ENCODE measurements at regions not wholly inside any gene's neighbourhood (a gene's known extent, or its start where the extent isn't known, plus 50 kb on each side); places are given as distances from the start of the nearest gene placed in this dataset.
"Not testable (repeated sequence)": the region's sequence is repeated elsewhere in the genome, so short reads cannot be mapped to it uniquely, and the experiment has no call there.

DNA sequence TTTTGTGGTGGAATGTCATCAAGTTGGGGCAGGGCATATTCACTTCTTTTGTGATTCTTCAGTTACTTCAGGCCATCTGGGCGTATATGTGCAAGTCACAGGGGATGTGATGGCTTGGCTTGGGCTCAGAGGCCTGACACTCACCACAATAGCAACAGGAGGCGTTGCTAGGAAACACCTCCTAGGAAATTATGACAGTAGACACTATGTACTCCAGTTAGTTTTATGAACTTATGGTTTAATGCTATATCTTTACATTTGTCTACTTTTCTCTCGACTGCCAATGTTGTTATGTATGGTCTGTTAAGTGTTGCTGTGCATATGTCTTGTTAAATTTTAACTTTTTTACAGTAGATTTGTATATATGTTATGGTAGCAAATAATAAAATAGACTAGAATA, 788.7 kb upstream of the GOT2 start:
- no peak for DNase-seq (ENCODE audit: low read depth, low spot score)
- H3K4me1 ChIP-seq (ENCODE audit: control insufficient read depth, insufficient read depth, low read length) = peaks cover 2% of the 10 kb centered on the region; the same call in 1 of the 2 replicates
- H3K9me3 ChIP-seq (ENCODE audit: control insufficient read depth, insufficient read depth, low read depth, low read length) = no peaks in the 10 kb centered on the region
- intact Hi-C loops (cut with micrococcal nuclease; ENCODE audit: unreplicated experiment) = no loop called here
- H3K4me3 ChIP-seq (ENCODE audit: low read depth in 2 of 2, low read length in 2 of 2) = no peak overlapping the region
- no peak for ATAC-seq
- no TSS peak for BruUV-seq (replicated peaks)
- TF ChIP-seq POLR2AphosphoS5 (IDR thresholded peaks at IDR 0.05; ENCODE audit: low read depth, low read length) = no peak
- TF ChIP-seq, protein P1, sequence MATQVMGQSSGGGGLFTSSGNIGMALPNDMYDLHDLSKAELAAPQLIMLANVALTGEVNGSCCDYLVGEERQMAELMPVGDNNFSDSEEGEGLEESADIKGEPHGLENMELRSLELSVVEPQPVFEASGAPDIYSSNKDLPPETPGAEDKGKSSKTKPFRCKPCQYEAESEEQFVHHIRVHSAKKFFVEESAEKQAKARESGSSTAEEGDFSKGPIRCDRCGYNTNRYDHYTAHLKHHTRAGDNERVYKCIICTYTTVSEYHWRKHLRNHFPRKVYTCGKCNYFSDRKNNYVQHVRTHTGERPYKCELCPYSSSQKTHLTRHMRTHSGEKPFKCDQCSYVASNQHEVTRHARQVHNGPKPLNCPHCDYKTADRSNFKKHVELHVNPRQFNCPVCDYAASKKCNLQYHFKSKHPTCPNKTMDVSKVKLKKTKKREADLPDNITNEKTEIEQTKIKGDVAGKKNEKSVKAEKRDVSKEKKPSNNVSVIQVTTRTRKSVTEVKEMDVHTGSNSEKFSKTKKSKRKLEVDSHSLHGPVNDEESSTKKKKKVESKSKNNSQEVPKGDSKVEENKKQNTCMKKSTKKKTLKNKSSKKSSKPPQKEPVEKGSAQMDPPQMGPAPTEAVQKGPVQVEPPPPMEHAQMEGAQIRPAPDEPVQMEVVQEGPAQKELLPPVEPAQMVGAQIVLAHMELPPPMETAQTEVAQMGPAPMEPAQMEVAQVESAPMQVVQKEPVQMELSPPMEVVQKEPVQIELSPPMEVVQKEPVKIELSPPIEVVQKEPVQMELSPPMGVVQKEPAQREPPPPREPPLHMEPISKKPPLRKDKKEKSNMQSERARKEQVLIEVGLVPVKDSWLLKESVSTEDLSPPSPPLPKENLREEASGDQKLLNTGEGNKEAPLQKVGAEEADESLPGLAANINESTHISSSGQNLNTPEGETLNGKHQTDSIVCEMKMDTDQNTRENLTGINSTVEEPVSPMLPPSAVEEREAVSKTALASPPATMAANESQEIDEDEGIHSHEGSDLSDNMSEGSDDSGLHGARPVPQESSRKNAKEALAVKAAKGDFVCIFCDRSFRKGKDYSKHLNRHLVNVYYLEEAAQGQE (IDR thresholded peaks at IDR 0.05; ENCODE audit: insufficient read depth in 1 of 2, low read depth in 2 of 2, low read length in 1 of 2) = no peak
- no peak for TF ChIP-seq SIN3A (IDR thresholded peaks at IDR 0.05; ENCODE audit: borderline replicate concordance, insufficient read depth, low read depth, low read length)
- TF ChIP-seq, protein P2, sequence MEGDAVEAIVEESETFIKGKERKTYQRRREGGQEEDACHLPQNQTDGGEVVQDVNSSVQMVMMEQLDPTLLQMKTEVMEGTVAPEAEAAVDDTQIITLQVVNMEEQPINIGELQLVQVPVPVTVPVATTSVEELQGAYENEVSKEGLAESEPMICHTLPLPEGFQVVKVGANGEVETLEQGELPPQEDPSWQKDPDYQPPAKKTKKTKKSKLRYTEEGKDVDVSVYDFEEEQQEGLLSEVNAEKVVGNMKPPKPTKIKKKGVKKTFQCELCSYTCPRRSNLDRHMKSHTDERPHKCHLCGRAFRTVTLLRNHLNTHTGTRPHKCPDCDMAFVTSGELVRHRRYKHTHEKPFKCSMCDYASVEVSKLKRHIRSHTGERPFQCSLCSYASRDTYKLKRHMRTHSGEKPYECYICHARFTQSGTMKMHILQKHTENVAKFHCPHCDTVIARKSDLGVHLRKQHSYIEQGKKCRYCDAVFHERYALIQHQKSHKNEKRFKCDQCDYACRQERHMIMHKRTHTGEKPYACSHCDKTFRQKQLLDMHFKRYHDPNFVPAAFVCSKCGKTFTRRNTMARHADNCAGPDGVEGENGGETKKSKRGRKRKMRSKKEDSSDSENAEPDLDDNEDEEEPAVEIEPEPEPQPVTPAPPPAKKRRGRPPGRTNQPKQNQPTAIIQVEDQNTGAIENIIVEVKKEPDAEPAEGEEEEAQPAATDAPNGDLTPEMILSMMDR (IDR thresholded peaks at IDR 0.05) = no peak
- TF ChIP-seq TCF7L2 (IDR thresholded peaks at IDR 0.05; ENCODE audit: low read depth, low read length) = no peak
- POLR2A ChIA-PET = no interaction called here
- no peaks in the 10 kb centered on the region for H3K27me3 ChIP-seq (ENCODE audit: control insufficient read depth, insufficient read depth, low read length)
- H3K27ac ChIP-seq (ENCODE audit: low read length) = no peak overlapping the region
- no peaks in the 10 kb centered on the region for H3K36me3 ChIP-seq (ENCODE audit: control insufficient read depth, insufficient read depth, low read length)
- CTCF ChIA-PET = no interaction called here
- in situ Hi-C loops (cut with HindIII; ENCODE audit: low pct_unique_long_range_greater_than_20kb, low sequenced_read_pairs) = no loop called here

DNA sequence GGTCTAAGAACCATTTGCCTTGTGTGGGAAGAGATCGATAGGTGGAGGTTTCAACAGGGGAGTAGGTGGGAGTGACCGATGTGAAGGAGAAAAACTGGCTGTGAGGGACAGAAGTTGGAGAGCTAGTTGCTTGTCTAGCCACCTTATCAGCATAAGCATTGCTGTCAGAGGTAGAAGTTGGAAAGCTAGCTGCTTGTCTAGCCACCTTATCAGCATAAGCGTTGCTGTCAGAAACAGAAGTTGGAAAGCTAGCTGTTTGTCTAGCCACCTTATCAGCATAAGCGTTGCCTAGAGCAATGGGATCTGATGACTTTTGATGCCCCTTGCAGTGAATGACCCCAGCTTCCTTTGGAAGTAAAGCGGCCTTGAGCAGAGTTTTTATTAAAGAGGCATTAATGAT, 784.6 kb upstream of the GOT2 start:
- H3K9me3 ChIP-seq (ENCODE audit: control insufficient read depth, insufficient read depth, low read depth, low read length); intact Hi-C loops (cut with micrococcal nuclease; ENCODE audit: unreplicated experiment); H3K4me3 ChIP-seq (ENCODE audit: low read depth in 2 of 2, low read length in 2 of 2); POLR2A ChIA-PET; H3K36me3 ChIP-seq (ENCODE audit: control insufficient read depth, insufficient read depth, low read length); BruUV-seq (replicated peaks); H3K4me1 ChIP-seq (ENCODE audit: control insufficient read depth, insufficient read depth, low read length); CTCF ChIA-PET; H3K27me3 ChIP-seq (ENCODE audit: control insufficient read depth, insufficient read depth, low read length); H3K27ac ChIP-seq (ENCODE audit: low read length); DNase-seq (ENCODE audit: low read depth, low spot score); in situ Hi-C loops (cut with HindIII; ENCODE audit: low pct_unique_long_range_greater_than_20kb, low sequenced_read_pairs); ATAC-seq: not testable (repeated sequence)

DNA sequence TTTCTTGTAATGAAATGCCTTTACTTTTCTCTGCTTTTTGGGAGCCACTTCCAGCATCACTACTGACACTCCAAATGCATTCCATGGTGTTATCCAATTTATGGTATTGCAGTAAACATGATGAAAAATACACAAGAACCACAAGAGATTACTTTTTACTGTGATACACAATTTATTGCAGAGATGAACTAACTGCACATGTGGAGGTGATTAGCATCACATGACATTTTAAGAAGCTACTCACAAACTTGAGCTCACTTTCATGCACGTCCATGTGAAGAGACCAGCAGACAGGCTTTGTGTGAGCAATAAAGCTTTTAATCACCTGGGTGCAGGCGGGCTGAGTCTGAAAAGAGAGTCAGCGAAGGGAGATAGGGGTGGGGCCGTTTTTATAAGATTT, 780.5 kb upstream of the GOT2 start:
- Histone ChIP-seq H3K27ac (ENCODE audit: low read length) (no peak overlapping the region), H3K4me3 (ENCODE audit: low read depth in 2 of 2, low read length in 2 of 2) (no peak overlapping the region), H3K27me3 (ENCODE audit: control insufficient read depth, insufficient read depth, low read length) (no peaks in the 10 kb centered on the region), H3K4me1 (ENCODE audit: control insufficient read depth, insufficient read depth, low read length) (no peaks in the 10 kb centered on the region), H3K36me3 (ENCODE audit: control insufficient read depth, insufficient read depth, low read length) (no peaks in the 10 kb centered on the region), H3K9me3 (ENCODE audit: control insufficient read depth, insufficient read depth, low read depth, low read length) (no peaks in the 10 kb centered on the region)
- DNase-seq (ENCODE audit: low read depth, low spot score) (no peak), ATAC-seq (no peak)
- intact Hi-C loops (cut with micrococcal nuclease; ENCODE audit: unreplicated experiment) (no loop called here), in situ Hi-C loops (cut with HindIII; ENCODE audit: low pct_unique_long_range_greater_than_20kb, low sequenced_read_pairs) (no loop called here)
- CTCF ChIA-PET = no interaction called here
- TF ChIP-seq, protein P1 (IDR thresholded peaks at IDR 0.05; ENCODE audit: insufficient read depth in 1 of 2, low read depth in 2 of 2, low read length in 1 of 2) = no peak
- TF ChIP-seq, protein P2 (IDR thresholded peaks at IDR 0.05) = no peak
- no peak for TF ChIP-seq SIN3A (IDR thresholded peaks at IDR 0.05; ENCODE audit: borderline replicate concordance, insufficient read depth, low read depth, low read length)
- no peak for TF ChIP-seq TCF7L2 (IDR thresholded peaks at IDR 0.05; ENCODE audit: low read depth, low read length)
- TF ChIP-seq POLR2AphosphoS5 (IDR thresholded peaks at IDR 0.05; ENCODE audit: low read depth, low read length) = no peak
- no TSS peak for BruUV-seq (replicated peaks)
- POLR2A ChIA-PET = no interaction called here

Measured in Panc1 (cell line).